Dedifferentiated amniotic fluid mesenchymal stem cell (primary cell): ENCODE measurements at regions not wholly inside any gene's neighbourhood (a gene's known extent, or its start where the extent isn't known, plus 50 kb on each side); places are given as distances from the start of the nearest gene placed in this dataset.

Source experiments
- DNase-seq: peaks from one replicate; pipeline ENCODE4 v3.0.0-alpha.2; 2016; ENCODE audit errors: extremely low spot score

DNA sequence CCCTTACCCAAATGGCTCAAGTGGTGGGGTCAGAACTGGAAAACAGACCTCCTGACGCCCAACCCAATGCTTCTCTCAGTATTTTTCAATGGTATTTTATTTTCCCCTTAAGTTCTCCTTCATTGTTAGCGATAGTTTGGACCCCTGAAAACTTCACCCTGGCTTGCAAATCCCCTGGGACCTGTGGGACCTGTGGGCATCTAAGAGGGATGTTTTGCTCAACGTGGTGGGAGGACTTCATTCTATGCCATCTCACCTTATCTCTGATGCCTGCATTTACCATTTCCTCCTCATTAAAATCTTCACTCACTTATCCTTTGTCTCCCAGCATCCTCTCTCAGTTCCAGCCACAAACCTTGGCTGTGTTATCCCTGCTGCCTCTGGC is 59.4 kb upstream of the GZMB start:
- no peak for DNase-seq

DNA sequence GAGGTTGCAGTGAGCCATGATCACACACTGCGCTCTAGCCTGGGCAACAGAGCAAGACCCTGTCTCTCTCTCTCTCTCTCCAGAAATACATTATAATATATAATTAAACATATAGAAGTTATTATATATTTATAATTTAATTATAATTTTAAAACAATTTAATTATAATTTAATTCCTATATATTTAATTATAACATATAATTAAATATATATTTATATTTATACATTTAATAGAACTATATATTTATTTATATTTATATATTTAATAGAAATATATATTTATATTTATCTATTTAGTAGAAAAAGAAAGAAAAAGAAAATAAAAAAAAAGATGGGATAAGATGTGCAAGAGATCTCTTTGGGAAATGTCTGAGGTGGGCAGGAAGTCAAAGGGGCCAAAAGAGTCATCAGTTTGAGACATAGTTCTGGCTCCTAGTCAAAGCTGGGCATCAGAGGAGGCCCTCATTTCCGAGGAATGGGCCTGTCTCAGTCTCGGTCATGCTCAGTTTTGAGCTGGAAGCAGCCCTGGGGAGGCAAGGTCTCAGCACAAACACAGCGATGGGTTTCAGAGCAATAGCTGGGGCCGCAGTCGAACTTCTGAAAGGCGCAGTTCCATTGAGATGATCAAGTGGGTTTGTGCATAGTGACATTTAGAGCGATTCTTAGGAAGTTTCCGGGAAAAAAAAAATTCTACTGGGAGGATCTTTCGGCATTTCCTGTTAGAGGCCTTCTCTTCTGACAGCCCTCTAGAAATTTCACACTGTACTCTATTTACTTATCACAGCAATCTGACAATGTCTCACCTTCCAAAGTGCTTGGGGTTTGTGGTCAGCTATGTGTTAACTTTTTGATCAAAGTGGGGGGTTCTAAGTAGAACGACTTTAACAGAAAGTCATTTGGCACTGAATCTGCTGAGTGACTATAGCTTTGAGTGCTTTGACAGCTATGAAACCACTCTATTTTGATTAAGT is 58.7 kb upstream of the GZMB start:
- no peak for DNase-seq

DNA sequence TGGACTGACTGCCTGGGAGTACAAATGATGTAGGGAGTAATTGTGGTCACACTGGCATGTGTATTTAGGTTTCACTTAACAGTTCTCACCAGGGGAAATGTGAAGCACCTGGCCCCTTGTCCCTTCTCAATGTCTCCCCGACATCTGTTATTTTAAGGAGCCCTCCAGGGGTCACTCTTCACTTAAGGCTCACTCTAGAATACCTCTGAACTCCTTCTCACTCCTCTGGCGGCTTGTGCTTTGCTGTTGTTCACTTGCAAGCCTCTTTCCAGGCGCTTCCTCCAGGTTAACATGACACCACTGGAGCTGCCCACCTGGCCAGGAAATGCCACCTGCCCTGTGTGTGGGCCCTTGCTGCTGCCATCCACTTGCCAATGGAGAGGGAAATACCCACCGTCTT is 56.5 kb upstream of the GZMB start:
- no peak for DNase-seq

GRCh38 chr14:24688030-24688658 is 54.2 kb upstream of the GZMB start:
- no peak for DNase-seq
